ENCODE measurements at regions not wholly inside any gene's neighbourhood (a gene's known extent, or its start where the extent isn't known, plus 50 kb on each side); places are given as distances from the start of the nearest gene placed in this dataset.

DNA sequence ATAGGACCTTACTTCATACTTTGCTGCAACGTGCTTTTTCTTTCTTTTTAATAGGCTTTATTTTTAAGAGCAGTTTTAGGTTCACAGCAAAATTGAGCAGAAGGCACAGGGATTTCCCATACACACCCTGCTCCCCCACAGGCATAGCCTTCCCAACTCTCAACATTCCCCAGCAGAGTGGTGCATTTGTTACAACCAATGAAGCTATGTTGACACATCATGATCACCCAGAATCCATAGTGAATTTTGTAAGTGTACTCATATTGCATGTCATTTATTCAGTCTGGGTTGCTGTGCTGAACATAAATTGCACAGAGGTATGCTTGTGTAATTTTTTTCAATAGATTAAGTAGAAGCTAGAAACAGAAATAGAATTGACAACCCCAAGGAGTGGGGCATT lies 327.3 kb downstream of the INHBA start:
- no peak for DNase-seq (ENCODE audit: low read depth)

DNA sequence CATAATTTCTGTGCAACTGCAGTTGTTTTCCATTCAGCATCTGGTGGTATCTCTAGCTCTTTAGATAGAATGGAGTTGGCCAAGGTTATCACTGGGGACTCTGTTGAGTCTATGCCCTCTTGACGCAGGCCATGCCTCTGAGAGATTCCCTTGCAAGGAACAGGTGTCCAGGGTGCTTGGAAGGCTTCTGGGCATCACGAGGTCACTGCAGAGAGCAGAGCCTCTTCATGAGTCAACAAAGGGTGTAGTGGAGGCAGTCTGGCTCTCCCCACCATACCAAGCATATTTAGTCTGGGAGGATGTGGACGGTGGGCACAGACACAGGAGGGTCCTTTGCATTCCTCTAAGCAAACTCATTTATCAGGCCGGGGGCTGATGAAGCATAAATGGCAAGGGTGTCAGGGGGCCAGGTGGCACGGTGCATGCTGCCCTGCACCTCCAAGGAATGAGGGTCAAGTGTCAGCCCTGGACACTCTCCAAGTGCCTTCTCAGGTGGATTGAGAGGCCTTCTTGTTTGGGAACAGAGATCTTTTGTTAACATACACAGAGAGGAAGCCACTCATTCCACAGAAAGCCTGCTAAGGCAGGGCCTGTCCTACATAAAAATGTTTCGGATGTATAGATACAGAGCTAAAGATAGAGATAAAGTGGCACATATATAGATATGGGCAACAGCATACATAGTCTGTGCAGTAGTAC lies 328.6 kb downstream of the INHBA start:
- DNase-seq (ENCODE audit: low read depth), result peak; percentile 62

DNA sequence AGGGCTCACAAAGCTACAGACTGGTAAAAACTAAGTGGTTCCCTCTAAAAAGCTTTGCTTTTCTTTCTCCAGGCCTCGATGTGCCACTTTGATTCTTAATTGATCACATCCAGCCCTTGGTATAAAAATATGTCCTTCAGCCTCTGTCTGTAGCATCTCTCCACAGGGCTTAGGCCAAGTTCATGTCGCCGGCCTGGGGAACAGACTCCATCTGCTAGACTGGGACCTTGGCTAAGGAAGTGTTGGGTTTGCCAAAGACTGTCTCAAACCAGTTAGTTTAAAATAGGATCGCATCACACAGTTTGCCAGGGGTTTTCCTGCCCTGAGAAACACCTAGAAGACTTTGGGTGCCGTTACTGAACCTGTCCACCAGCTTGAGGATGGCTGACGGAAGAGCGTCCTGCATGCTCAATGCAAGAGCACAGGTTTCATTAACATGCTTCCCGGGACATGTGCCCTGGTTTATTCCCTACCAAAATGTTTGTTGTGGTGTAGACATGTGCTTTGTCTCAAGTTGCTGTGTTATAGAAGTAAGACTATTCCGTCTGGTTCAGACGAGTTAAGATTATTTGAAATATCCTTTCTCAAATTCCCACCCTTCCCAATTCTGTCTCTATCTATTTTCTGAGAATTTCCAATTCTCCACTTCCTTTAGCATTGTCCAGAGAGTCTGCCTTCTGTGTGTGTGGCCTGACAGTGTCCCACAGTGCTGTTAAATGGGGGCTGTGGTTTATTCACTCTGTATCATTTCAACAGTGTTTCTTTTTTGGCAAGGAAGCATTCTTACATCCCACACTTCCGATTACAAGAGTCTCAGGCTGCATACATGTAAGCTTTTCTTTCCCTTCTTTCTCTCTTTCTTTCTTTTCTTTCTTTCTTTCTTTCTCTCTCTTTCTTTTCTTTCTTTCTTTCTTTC lies 334.7 kb downstream of the INHBA start:
- no peak for DNase-seq (ENCODE audit: low read depth)

DNA sequence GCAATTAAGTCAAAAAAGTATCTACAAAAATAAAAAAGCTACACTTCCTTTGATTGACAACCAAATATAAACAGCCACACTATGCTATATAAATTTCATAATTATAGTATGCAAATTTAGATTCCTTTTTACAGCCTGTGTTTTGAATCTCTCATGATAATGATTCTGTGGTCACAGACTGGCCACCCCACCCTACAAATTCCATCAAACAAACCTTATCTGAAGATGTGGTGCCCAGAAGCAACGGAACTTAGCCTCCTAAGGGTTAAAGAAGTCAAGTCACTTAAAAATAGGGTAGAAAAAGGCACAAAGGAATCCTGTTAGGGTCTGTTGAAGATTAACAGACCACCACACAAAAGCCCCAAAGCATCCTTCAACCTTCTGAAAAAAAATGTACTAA lies 351.8 kb downstream of the INHBA start:
- no peak for DNase-seq (ENCODE audit: low read depth)

DNA sequence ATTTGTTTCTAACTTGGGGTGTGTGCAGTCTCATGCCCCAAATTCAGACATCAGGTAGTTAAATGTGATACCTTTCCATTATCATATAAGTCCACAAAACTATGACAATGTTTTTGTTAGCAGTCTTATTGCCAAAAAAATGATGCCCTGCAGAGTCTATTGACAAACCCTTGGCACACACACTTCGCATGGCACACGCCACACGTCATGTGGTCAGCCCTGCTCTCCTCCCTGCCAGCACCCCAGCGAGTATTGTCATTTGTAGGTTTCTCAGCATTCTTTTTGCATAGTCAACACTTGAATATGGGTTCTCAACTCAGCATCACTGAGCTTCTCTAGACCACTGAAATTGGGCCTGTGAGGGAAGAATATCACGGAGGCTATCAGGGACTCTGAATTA lies 356.0 kb downstream of the INHBA start:
- no peak for DNase-seq (ENCODE audit: low read depth)

DNA sequence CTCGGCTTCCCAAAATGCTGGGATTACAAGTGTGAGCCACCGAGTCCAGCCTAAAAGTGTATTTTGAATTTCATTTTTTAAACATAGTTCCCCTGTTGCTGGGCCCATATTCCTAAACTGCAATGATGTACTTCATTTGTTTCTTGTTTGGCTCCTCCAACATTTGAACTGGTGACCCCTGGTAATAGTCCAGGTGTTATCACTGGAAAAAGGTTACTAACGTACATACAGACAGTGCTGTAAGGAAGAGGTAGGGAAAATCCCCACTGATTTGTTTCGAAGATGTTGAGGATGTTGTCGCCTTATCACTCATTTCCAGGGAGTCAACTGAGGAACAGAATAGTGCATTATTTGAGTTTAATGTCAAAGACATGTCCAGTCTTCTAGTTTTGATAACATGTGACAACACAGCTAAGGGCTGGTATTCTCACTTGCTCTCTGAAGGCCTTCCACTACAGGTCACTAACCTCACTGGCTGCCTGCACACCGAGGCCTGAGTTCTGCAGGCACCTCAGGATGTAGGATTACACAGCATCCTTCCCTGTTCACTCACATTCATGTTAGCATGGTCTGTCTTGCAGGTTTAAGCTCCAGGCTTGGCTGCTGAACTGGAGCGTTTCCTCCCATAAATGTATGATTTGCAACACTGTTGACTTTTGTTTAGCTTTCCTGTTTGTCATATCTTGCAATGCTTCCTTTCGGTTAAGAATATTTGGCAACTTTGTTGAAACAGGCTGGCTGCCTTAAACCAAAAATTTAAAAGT lies 362.8 kb downstream of the INHBA start:
- DNase-seq (ENCODE audit: low read depth), result no peak

DNA sequence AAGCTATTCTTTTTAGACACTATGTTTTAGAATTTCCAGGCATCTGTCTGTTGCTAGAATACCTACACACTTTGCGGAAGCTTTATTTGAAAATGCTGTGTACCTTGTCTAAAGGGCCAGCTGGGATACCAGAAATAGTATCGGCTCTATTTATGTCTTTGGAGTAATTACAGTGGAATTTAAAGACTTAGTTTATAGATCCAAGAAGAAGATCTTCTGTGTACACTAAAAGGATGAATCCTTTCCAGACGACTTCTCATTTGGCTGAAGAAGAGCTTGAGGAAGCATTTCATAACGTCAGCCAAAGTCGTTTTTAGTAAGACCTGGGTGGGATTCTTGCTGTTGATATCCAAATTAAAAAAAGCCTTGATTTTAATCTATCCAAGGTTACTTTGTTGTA lies 365.9 kb downstream of the INHBA start:
- DNase-seq (ENCODE audit: low read depth), result peak; percentile 39

DNA sequence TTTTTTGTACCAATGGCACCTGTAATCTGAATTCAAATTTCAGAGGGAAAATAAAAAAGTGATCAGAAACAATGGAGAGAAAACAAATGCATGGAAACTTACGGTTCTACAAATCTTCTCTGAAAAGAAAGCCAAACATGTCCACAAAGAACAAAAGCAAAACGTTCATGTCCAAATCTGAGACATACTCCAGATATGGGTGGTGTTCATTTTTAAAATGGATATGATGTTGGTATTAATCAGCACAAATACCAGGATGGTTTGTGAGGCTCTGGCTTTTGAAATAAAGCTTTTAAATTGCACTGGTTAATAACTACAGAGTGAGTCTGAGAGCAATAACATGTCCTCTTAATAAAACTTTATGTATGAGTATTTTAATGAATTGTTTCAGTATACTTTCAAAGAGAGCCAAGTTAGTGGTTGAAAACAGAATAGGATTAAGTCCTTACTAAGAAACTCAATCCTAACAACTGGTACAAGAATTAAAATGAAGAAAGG lies 366.4 kb downstream of the INHBA start:
- no peak for DNase-seq (ENCODE audit: low read depth)

DNA sequence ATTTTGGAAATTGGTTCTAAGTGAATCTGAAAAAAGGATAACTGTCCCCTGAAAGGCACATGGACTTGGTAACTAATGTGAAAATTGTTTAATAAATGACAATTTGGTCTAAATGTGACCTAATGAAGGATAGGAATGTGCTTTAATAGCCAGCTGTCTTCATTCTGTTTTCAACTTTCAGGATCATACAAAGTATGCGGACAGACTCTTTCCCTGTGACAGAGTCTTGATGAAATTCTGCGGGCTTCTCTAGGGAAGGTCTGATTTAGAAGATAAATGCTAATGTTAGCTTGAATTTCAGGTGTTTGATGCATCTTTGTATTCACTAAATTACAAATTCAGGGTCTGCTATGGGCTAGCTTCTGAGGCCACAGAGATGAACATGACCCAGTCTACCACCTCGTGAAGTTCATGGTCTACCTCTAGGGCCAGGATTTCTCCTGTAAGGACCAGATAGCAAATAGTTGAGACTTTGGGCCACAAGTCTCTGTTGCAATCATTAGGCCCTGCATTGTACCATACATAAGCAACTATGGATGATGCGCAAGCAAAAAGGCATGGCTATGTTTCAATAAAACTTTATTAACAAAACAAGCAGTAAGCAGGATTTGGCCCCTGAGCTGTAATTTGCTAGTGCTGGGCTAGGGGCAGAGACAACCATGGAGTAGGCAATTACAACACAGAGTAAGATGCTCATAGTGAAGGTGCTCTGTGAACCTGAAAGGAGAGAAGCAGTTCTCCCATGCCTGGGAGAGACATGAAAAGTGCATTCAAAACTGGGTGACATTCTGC lies 368.6 kb downstream of the INHBA start:
- no peak for DNase-seq (ENCODE audit: low read depth)

DNA sequence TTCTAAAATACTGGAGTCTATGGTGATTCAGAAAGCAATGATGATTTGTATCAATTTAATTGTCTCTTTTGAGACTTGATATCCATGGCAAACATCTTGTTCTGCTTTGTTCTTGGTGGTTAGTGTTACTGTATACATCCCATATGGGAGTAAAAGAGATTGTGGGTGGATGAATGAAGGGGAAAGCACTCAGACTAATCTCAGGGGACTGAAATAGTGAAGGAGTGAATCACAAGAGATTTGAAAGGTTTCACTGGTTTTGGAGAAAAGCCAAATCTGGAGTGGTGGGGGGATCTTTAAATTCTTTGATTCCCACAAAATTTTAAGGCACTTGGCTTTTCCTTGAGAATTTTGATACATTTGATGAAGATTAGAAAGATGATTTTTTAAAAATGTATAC lies 369.4 kb downstream of the INHBA start:
- peak; percentile 43 for DNase-seq (ENCODE audit: low read depth)

DNA sequence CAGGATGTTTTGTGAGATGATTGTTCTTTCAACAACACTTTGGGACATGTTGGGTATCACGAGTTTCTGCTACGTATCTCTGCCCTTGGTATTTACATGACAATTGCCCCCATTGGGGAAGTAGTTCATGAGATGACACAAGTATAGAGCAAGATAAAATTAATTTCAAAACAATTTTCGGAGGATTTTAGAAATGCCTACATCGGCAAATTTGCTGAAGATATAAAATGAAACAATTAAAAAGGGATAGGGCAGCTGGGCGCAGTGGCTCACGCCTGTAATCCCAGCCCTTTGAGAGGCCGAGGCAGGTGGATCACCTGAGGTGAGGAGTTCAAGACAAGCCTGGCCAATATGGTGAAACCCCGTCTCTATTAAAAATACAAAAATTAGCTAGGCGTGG lies 371.7 kb downstream of the INHBA start:
- DNase-seq (ENCODE audit: low read depth), result no peak

DNA sequence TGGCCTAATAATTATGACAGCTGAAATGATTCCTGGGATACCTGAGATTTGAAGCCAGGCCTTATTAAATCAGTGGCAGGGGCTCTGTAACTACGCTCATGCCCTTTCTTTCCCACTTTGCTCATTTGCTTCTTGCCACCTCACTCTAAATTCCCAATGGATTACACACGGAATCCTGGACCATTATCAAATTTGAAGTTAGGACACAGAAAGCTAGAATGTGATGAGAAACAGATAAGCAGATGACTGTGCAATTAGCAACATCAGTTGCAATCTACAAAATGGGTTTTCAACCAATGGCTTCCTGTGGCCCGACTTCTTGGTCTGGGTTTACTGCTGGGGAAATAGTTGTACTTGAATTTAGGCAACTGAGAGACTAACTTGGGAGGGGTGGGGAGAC lies 374.3 kb downstream of the INHBA start:
- DNase-seq (ENCODE audit: low read depth), result no peak

DNA sequence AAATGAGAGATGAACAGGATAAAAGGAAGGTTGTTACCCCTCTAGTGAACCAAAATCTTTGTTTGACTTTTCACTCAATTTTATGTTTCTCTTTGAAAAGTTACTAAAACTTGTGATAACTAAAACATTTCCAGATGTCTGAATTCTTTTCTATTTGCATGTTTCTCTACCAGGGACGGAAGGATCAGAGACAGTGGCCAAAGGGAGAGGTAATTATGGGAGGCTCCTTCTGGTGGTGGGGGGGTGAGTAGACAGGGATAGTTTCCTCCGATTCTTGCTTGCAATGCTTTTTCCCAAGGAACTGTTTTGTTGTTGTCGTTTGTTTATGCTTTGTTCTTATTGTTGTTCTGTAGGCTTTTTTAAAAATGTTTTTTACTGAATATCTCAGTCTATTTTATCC lies 374.8 kb downstream of the INHBA start:
- DNase-seq (ENCODE audit: low read depth), result no peak

DNA sequence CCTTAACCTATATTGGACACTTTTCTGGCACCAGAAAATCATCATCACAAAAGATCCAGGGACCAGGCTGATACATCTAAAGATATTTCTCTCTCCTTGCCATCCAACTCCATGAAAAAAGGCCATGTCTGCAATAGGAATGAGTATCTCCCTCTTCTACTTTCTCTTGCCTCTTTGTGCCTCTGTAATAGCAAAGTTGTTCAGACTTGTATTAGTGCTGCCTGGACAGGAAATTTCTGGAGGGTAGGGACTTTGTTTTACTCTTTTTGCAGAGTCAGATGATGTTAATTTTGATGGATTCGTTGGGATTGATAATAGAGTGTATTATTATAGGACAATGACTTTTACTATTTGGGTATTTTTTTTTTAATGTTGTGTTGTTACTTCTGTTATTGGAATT lies 376.3 kb downstream of the INHBA start:
- no peak for DNase-seq (ENCODE audit: low read depth)

DNA sequence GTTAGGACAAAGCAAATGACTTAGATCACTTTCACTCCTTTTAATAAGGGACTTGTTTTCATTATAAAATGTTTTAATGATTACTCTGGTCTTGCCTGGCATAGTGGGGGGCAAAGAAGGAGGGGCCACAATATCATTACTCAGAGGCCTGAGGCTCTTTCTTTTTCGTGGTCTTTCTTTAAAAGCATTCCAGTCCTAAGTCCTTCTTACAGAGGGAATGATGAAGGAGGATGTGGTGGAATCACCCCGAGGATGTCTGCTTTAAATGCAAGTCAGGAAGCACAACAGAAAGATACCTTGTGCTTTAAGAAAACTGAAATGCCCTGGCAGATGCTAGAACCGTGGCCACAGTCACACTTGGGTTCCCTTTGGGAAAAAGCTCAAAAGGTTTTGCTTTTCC lies 379.1 kb downstream of the INHBA start:
- no peak for DNase-seq (ENCODE audit: low read depth)

DNA sequence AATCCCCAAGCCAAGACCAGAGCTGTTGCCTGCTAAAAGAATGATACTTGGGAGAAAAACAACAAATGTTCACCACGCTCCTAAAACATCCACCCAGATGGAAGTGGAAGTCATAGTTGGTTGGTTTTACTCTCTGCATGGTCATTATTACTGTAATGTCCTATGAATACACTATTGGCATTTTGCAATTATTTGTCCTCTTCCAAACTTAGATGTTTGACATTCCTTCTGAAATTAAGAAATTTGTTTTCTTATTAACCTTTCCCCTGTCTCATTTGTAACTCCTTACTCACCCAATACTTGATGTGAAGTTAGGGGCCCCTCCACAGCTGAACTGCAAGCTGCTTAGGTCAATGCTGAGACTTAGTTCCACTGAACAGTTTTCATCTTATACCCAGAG lies 383.3 kb downstream of the INHBA start:
- no peak for DNase-seq (ENCODE audit: low read depth)

DNA sequence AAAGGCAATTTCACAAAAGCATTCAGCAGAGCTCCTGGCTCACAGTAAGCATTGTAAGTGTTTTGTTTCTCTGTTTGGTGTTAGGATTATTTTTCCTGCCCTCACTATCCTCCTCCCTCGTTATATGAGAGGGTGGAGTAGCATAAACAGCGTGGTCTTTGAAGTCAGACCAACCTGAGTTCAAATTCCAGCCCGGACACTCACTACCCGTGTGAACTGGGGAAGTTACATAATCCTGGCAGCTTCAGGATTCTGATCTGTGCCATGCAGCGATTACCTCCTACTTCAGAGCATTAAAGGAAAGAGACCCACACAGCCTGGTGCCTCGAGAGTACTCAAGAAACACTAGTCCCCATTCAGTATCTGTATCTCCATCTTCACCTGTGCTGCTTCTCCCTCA lies 386.5 kb downstream of the INHBA start:
- DNase-seq (ENCODE audit: low read depth), result no peak

DNA sequence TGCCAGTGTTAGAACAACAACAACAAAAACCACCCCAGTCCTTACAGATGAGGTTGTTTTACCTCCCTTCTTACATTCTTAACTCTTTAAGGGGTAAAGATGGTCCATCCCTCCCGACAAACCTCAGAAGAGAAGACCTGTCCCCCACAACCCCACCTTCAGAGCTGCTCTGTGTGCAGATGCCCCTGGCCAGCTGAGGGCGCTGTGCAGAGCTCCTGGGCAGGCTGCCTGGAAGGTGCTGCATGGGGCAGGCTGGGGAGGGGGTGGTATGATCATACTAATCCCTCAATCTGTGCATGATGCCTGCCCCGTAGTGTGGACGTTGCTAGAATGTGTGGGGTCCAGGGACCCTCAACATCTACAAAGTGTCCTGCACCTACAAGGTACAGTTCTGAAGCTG lies 387.1 kb downstream of the INHBA start:
- DNase-seq (ENCODE audit: low read depth), result no peak

DNA sequence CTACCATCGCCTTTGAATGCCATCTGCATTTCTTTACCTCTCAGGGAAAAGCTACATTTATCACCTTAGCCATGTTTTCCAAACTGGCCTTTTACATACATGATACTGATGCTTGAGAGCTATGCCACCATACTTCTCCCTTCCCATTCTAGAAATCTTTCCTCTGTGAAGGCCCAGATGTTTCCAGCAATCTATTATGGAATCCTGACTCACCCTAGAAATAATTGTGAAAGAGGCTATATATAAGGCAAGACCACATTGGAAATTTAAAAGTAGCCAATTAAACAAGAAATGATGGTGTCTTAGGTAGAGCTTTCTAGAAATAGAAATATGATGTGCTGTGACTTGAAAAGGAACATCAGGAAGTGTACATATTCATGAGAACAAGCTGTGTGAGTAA lies 389.7 kb downstream of the INHBA start:
- DNase-seq (ENCODE audit: low read depth), result no peak

DNA sequence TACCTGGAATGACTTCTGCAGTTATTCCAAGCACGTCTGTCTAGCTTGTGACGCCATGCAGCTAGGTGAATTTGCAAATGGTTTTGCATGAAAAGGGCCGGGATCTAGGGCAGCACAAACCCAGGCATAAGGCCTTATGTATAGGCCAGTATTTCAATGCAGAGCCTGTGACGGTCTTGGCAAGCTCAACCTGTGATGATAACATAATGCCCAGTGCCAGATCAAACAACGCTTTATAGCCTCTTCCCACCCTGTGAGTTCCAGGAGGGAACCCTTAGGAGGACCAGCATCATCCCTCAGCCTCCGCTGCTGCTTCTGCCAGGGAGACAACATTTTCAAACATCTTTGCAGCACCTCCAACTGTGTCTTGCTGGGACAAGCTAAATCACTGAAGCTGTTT lies 390.7 kb downstream of the INHBA start:
- no peak for DNase-seq (ENCODE audit: low read depth)

DNA sequence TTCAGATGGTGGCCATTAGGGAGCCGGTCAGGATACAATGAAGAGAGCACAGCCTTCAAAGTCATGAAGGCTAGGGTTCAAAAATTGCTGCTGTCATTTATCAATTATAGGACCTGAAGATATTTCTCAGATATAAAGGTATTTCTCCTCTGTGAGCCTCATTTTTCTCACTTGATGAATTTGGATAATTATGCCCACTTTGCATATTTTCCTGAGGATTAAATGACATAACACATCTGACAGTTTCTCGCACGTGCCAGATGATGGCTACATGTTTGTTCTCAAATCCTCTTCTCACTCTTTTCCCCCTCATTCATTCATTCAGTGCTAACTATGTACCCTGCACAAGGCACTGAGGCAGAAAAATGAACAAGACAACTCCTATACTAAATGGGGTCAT lies 391.6 kb downstream of the INHBA start:
- DNase-seq (ENCODE audit: low read depth), result no peak
